HG03565 (cell line): ENCODE measurements at regions not wholly inside any gene's neighbourhood (a gene's known extent, or its start where the extent isn't known, plus 50 kb on each side); places are given as distances from the start of the nearest gene placed in this dataset.
"Not testable (repeated sequence)": the region's sequence is repeated elsewhere in the genome, so short reads cannot be mapped to it uniquely, and the experiment has no call there.

Experiments
- ATAC-seq: cut with Tn5 transposase; IDR thresholded peaks from one replicate; pipeline ENCODE4 v1.9.1; 2021; ENCODE audit warnings: mild to moderate bottlenecking, moderate library complexity; ENCODE audit not compliant: unreplicated experiment

DNA sequence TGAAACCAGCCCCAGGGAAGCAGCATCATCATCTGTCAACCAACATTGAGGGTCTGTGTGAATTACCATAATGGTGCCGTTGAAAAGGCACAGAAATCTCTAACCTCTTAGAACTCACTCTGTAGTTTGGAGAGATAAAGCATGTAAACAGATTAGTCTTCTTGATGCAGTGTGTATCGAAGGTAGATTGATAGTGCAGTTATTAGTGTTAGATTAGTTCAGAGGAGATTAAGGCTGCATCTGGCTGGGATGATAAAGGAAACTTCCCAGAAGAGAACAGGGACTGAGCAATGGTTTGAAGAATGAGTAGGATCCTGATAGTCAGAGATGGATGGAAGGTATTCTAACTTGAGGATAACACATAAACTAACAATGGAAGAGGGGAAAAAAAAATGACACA is 651.5 kb downstream of the TLE1 start:
- no peak for ATAC-seq

DNA sequence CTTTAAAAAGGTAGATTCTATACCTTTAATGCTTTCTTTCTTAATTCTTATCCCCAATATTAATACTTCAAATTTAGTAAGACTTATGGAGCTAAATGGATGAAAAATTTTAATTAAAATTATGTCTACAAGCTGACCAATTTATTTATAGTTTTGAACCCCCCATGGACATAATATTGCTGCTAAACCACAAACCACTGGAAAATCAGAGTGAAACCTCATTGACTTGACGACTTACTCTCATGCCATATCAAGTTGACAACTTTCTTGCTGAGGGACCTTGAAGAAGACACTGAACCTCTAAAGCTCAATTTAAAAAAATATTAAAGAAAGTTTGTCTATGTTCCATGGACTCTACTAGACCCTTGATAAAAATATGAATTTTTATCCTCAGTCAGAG is 653.7 kb downstream of the TLE1 start:
- ATAC-seq, result no peak

DNA sequence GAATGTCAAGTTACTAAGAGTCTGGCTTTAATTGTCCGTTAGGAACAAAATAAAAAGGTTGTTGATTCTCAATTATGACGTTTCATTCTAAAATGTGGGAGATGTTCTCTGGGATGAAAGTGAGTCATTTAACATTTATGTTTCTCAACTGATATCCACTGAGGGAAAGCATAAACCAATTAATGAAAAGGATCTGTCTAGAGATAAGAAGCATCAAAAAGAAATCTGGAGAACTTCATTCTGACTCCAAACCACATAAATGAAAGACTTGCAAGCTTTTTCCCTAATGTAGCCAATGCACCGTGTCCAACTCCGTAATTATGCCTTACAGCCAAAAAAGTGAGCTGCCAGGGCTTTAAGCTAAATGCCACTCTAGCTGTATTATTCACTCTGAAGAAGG is 654.2 kb downstream of the TLE1 start:
- ATAC-seq, result no peak

DNA sequence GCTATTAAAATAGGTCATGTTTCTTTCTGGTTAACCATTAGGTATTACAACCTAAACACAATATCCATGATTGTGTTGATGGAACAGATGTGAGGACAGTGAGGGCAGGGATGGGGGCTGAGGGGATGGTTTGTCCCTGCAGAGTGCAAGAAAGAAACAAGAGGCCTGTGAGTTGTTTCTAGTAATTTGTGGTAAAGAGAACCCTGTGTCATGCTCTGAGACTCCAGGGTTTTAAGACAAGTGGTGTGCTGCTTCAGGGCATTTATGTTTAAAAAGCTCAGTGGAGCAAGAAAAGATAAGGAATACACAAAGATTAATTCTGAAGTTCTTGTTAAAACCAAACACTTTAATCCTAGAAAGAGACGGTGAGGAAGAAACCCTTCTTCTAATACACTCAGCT is 656.5 kb downstream of the TLE1 start:
- no peak for ATAC-seq

DNA sequence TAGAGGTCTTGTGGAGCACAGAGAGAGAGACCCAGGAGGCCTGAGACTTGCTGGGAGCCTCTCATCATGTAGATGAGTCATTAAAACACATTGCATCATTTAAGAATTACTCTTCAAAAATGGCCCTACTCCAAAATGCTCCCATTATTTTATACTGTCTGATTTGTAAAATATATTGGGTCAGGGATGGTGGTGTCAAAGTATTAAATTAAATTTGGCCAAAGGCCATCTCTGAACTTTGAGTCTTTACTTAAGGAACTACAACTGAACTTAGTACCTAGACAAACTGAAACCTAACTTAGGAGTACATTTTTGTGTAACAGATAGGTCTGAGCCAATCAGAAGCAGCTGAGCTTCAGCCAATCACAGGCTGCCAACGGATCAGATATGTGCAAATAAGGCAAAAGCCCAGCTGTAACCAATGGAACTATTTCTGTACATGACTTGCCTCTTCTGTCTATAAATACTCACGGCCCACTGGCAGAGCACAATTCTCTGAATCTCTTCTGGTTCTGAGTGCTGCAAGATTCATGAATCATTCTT is 657.2 kb downstream of the TLE1 start:
- no peak for ATAC-seq

DNA sequence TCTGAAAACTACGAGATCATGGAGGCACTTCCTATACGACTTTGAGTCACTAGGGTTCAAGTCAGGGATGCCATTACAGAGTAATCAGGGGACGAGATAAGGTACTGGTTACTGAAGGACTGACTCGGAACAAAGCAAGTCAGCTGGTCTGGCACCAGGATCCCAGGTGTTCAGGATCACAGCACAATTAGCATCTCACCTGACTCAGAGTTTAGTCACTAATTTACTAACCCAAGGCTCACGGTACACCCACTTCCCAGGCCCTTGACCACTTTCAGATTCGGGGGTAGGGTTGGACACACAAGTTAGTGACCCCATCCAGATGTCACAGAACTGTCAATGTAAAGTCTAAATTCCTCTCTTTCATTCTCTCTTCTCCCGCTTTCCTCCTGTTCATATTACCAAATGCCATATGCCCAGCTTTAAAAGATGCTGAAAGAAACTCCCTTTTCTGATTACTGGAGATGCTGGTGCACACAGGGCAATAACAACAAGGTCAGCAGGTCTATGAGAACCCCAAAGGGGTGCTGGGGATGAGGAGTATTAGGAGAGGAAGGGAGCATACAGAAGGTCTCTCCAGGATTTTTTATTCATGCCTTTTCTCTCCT is 657.8 kb downstream of the TLE1 start:
- no peak for ATAC-seq

DNA sequence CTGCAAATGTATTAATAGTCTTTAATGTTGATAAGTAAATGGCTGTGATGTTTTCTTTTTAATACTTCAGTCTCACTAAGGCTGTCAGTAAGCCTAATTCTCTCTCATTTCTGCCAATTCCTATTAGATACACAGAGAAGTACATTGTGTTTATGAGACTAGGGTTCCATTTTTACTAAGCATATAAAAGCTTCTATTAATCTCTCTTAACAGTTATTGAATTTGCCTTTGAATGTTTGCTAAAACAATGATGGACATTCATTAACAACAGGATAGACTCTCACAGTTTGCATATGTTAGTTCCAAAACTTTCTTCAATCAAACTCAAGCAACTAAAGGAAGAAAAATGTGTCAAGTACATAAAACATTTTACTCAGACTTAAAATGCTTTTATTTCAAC is 659.3 kb downstream of the TLE1 start:
- no peak for ATAC-seq

DNA sequence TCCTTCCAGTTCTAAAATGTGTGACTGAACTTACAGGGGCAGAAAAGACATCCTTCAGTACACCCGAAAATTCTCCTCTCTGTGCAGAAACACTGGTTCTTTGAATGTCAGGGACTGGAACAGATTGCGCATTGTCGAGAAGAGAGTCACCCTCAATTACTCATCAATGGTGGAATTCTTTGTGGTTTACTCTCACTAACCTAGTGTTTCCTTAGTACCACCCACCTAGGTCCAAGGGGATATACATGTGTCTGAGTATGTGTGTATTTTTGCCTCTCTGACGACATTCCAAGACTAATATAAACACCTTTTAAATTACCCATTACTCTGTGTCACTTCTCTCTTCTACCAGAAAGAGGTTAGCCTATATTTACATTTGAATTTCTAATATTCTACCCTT is 660.8 kb downstream of the TLE1 start:
- ATAC-seq, result no peak

DNA sequence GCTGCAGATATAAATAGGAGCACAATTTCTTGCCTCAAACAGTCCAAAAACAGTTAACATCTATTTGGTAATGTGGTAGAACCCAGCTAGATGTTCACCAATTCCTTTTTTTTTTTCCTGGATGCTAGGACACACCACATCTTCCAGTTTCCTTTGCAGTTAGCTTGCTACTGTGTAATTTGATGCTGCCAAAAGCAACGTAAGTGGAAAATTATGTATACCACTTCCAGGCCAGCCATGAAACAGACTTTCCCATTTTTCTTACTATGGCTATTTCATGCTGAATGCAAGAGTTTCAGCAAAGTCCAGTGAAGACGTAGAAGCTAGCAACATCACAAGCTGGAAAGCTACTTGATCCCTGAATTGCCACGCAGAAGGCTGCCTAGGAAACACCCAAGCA is 667.2 kb downstream of the TLE1 start:
- ATAC-seq, result no peak

DNA sequence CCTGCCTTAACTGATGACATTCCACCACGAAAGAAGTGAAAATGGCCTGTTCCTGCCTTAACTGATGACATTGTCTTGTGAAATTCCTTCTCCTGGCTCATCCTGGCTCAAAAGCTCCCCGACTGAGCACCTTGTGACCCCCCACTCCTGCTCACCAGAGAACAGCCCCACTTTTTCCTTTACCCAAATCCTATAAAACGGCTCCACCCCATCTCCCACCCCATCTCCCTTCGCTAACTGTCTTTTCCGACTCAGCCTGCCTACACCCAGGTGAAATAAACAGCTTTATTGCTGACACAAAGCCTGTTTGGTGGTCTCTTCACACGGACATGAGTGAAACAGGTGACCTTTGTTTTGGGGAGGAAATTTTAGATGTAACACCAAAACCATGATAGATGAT is 674.4 kb downstream of the TLE1 start:
- ATAC-seq, result not testable (repeated sequence)

DNA sequence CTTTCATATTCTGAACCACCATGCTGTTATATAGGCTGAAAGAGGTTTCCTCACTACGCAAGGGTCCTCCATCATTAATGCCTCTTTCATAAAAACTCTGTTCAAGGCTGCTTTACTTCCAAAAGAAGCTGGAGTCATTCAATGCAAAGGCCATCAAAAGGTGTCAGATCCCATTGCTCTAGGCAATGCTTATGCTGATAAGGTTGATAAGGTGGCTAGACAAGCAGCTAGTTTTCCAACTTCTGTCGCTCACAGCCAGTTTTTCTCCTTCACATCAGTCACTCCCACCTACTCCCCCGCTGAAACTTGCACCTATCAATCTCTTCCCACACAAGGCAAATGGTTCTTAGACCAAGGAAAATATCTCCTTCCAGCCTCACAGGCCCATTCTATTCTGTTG is 676.2 kb downstream of the TLE1 start:
- not testable (repeated sequence) for ATAC-seq

DNA sequence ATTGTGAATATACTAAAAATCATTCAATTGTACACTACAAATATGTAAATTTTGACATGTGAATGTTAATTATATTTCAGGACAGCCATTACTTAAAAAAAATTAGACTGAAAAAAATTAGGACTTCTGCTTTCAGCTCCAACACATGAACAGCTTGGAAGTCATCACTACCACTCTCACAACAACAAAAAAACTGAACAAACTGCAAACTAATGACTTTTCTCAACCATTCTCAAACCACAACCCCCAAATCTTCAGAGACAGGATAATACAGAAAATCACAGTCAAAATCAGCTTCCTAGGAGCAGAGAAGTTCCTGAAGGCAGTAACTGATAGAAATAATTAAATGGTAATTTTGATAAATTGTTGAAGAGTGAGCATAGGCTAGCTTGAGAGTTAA is 686.4 kb downstream of the TLE1 start:
- no peak for ATAC-seq

DNA sequence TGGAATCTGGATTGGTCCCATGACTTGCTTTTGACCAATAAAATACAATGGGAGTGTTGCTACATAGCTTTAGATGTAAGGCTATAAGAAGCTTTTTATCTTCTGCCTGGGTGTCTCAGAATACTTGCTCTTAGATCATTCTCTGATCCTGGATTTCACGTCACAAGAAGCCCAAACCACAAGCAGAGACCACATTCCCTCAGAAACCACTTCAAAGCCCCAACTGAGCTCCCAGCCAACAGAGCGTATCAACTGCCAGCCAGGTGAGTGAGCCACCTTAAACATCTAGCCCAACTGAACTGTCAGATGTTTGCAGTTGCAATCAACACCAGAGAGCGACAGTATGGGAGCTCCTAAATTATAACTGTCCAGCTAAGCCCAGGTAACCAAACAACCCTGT is 687.1 kb downstream of the TLE1 start:
- ATAC-seq, result no peak

DNA sequence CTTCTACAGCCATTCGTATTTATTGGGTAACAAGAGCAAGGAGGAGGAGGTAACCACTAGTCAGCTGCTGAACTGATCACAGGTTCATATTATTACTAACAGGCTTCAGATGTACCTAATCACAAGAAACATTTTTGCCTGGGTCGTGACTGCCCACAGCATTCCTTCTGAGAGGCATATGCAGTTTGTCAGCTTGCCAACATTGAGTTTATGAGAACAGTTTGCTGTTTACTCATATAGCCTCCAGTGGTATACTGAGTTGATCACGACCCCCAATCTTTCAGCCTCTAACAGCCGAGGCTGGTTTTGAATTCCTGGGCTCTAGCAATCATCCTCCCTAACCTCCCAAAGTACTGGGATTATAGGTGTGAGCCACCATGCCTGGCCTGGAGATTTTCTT is 693.6 kb downstream of the TLE1 start:
- no peak for ATAC-seq

DNA sequence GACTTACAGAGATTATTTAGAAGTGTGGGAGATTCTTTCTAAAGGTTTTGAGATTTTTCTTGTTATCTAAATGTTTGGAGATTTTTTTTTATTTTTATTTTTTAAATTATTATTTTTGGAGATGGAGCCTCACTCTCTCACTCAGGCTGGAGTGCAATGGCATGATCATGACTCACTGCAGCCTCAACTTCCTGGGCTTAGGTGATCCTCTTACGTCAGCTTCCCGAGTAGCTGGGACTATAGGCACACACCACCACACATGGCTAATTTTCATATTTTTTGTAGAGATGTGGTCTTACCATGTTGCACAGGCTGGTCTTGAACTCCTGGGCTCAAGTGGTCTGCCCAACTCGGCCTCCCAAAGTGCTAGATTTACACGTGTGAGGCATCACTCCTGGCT is 694.5 kb downstream of the TLE1 start:
- ATAC-seq, result no peak

DNA sequence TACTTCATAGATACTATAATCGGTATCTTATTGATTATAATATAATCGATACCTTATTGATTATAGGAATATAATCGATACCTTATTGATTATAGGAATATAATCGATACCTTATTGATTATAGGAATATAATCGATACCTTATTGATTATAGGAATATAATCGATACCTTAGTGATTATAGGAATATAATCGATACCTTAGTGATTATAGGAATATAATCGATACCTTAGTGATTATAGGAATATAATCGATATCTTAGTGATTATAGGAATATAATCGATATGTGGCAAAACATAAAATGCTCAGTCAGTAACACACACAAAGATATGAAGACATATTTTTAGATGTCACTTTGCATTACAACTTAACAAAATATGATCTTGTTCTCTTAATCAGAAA is 703.8 kb downstream of the TLE1 start:
- not testable (repeated sequence) for ATAC-seq

DNA sequence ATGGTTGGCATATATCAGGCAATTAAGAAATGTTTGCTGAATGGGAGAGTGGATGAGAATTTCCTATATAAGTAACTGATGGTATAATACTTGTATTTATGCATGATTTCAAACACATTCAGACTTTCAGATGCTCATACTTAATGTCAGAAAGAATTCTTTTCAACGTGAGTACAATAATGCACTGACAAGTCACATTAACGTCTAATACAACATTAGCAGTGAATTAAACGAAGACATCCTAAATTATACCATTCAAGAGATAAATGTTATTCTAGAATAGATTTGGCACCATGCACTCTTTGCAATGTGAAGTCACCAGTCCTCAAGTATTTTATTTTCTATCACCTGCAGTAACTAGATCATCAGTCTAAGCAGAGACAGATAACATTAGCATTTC is 712.9 kb downstream of the TLE1 start:
- no peak for ATAC-seq

DNA sequence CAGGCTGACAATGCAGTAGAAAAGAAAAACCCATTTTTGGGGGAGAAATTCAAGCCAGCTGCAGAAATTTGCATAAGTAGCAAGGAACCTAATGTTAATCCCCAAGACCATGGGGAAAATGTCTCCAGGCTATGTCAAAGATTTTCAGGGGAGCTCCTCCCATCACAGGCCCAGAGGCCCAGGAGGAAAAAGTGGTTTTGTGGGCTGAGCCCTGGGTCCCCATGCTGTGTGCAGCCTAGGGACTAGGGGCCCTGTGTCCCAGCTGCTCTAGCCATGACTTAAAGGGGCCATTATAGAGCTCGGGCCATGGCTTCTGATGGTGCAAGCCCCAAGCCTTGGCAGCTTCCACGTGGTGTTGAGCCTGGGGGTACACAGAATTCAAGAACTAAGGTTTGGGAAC is 719.0 kb downstream of the TLE1 start:
- not testable (repeated sequence) for ATAC-seq

DNA sequence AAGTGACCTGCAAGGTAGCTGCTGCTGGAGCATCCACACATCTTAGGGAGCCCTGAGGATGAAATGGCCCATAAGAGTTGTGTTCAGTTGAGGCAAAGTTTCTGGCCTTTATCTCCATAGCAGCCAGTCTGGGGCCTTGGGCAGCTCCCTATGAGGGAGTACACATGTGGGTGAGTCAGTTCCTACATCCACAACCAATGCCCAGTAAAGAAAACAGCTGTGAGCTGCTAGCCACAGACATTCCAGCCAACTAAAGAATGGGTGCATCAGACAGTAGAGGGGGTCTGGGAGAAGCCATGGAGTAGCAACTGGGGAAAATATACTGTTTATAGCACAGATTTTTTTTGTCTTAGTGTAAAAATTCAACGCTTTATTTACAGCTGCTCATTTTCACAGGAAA is 720.7 kb downstream of the TLE1 start:
- no peak for ATAC-seq

DNA sequence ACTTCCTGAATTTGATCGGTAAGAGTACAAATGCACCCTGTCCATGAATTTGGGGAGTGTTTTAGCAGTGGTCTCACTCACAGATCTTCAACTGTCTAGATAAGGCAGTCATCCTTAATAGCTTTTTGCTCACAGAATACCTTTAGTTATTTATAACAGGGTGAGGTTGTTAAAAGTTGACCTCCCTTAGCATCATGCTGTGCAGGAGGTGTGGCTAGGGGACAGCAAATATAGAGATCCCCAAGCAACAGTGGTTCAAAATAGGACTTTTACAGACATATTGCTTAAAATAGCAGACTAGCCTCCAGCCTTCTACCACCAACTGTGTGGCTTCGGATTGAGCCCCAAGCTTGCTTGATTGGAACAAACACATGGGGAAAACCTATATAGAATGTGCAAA is 724.4 kb downstream of the TLE1 start:
- ATAC-seq, result no peak

DNA sequence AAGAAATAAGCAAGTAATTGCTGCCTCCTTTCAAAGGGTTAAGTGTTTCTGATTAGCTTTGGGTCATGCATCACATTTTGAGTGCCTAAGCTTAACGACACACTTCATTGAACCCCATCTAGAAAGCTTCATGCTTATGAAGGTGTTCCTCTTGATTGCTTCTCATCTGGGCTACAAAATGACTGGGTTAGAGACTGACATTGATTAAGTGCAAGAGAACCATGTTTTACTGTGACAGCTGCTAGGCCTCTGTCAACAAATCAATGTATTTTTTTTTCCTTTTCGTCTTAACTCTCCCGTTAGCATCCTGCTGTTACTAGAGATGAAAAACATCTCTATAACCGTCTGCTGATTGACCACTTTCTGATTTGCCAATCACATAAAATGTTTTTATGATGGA is 725.0 kb downstream of the TLE1 start:
- ATAC-seq, result no peak

DNA sequence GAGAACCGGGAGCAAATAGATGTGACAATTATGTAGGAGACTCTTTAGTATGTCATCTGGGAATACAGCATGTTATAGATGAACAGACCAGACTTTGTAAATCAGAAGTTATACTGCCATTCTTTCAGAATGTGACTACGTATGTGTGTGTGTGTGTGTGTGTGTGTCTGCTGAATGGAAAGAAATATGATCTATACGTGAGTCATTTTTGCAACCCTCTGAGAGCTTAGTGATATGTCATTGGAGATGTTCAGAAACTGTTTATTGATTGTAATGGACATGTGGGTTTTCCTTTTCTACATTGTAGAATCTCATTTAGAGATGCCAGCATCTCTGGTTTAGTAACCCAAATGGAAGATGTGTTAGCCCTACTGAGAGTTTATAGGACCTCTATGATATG is 731.5 kb downstream of the TLE1 start:
- no peak for ATAC-seq

DNA sequence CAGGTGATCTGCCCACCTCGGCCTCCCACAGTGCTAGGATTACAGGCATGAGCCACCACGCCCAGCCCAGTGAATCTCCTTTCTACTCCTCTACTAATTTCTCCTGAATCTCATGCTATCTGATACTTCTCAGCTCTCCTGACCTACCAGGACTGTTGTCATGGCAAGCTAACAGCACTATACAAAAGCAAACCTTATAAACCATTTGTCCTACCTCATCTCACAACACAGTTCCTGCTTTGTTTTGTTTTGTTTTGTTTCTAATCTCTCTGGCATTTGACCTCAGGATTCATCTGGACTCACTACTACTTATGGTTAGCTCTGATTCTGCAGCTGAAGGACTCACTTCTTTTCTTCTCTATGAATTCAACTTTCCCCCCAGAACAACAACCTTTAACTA is 734.8 kb downstream of the TLE1 start:
- ATAC-seq, result no peak
